ENCODE measurements at regions not wholly inside any gene's neighbourhood (a gene's known extent, or its start where the extent isn't known, plus 50 kb on each side); places are given as distances from the start of the nearest gene placed in this dataset.

- CTCF ChIA-PET = no interaction called here
- POLR2A ChIA-PET = no interaction called here
- DNase-seq (ENCODE audit: extremely low spot score) = no peak
- no peak for TF ChIP-seq CTCF (IDR thresholded peaks at IDR 0.05; ENCODE audit: control extremely low read depth, extremely low read depth, low read depth, missing control alignments)
These were observed 410.2 kb upstream of the LARGE1 start for GRCh38 chr22:34330432-34330831.

GRCh38 chr22:34333285-34333684, 413.0 kb upstream of the LARGE1 start:
- no peak for TF ChIP-seq CTCF (IDR thresholded peaks at IDR 0.05; ENCODE audit: control extremely low read depth, extremely low read depth, low read depth, missing control alignments)
- CTCF ChIA-PET = no interaction called here
- POLR2A ChIA-PET = no interaction called here
- DNase-seq (ENCODE audit: extremely low spot score) = no peak

GRCh38 chr22:34334893-34335292, 414.6 kb upstream of the LARGE1 start:
- POLR2A ChIA-PET = no interaction called here
- TF ChIP-seq CTCF (IDR thresholded peaks at IDR 0.05; ENCODE audit: control extremely low read depth, extremely low read depth, low read depth, missing control alignments) = no peak

GRCh38 chr22:34344702-34345101, 424.4 kb upstream of the LARGE1 start:
- ChIA-PET CTCF (no interaction called here), POLR2A (no interaction called here)
- TF ChIP-seq CTCF (IDR thresholded peaks at IDR 0.05; ENCODE audit: control extremely low read depth, extremely low read depth, low read depth, missing control alignments) = no peak
- no peak for DNase-seq (ENCODE audit: extremely low spot score)

More at GRCh38 chr22:34334893-34335292, 414.6 kb upstream of the LARGE1 start:
- DNase-seq (ENCODE audit: extremely low spot score) = no peak
- CTCF ChIA-PET = no interaction called here

- ChIA-PET CTCF (no interaction called here), POLR2A (no interaction called here)
- DNase-seq (ENCODE audit: extremely low spot score) = no peak
- no peak for TF ChIP-seq CTCF (IDR thresholded peaks at IDR 0.05; ENCODE audit: control extremely low read depth, extremely low read depth, low read depth, missing control alignments)
These were observed 434.0 kb upstream of the LARGE1 start for GRCh38 chr22:34354071-34354817.

GRCh38 chr22:34356481-34356880, 436.2 kb upstream of the LARGE1 start:
- TF ChIP-seq CTCF (IDR thresholded peaks at IDR 0.05; ENCODE audit: control extremely low read depth, extremely low read depth, low read depth, missing control alignments) = no peak
- CTCF ChIA-PET = no interaction called here
- POLR2A ChIA-PET = no interaction called here
- DNase-seq (ENCODE audit: extremely low spot score) = no peak
